SK-N-MC (cell line): ENCODE measurements at regions not wholly inside any gene's neighbourhood (a gene's known extent, or its start where the extent isn't known, plus 50 kb on each side); places are given as distances from the start of the nearest gene placed in this dataset.

Experiments
- DNase-seq: peaks from one replicate; pipeline ENCODE4 v3.0.0-alpha.2; 2011; ENCODE audit warnings: low read depth, low spot score
- H3K27ac ChIP-seq: fragments of 200-600 bp; sonication (generic); 2 replicates; pipeline ENCODE4 v1.5.1; 2016; ENCODE audit warnings: mixed run types
- H3K36me3 ChIP-seq: fragments of 200-600 bp; sonication (generic); 2 replicates; pipeline ENCODE4 v1.6.1; 2017; ENCODE audit warnings: antibody characterized with exemption, low read length, mixed read lengths; ENCODE audit not compliant: insufficient read depth
- H3K4me3 ChIP-seq: fragments of 200-600 bp; sonication (generic); 2 replicates; pipeline ENCODE4 v1.5.1; 2016
- H3K9ac ChIP-seq: fragments of 200-600 bp; sonication (generic); 2 replicates; pipeline ENCODE4 v1.8.0; 2017; ENCODE audit warnings: mixed run types, mixed read lengths; ENCODE audit not compliant: insufficient read length
- H3K9me3 ChIP-seq: fragments of 200-600 bp; sonication (generic); 2 replicates; pipeline ENCODE4 v1.6.1; 2017; ENCODE audit warnings: low read depth, mild to moderate bottlenecking, antibody characterized with exemption, low read length, moderate library complexity, mixed read lengths
- EZH2 ChIP-seq: fragments of 200-600 bp; sonication (generic); IDR thresholded peaks from one replicate; pipeline ENCODE4 v1.6.1; 2017; ENCODE audit warnings: antibody characterized with exemption
- FOXP2 ChIP-seq: optimal IDR thresholded peaks from 2 replicates; pipeline ENCODE3; 2011; ENCODE audit warnings: mild to moderate bottlenecking, moderate library complexity; ENCODE audit not compliant: insufficient read depth; ENCODE audit errors: extremely low read length, control extremely low read depth
- POLR2AphosphoS5 ChIP-seq: IDR thresholded peaks from 2 replicates; pipeline ENCODE4 v1.6.1; 2012; ENCODE audit warnings: mild to moderate bottlenecking, low read depth, low read length, borderline replicate concordance

- Histone ChIP-seq H3K9ac (no peak overlapping the region), H3K27ac (no peak overlapping the region), H3K4me3 (no peak overlapping the region), H3K9me3 (no peaks in the 10 kb centered on the region), H3K36me3 (no peaks in the 10 kb centered on the region)
- DNase-seq: no peak
- TF ChIP-seq POLR2AphosphoS5 (no peak), FOXP2 (no peak), EZH2 (no peak)
Measured at GRCh38 chrX:36436361-36436760, 516.8 kb downstream of the CFAP47 start.

- H3K27ac ChIP-seq: no peak overlapping the region
- TF ChIP-seq EZH2 (no peak), FOXP2 (no peak)
- no peak overlapping the region for H3K9ac ChIP-seq
- H3K4me3 ChIP-seq: no peak overlapping the region
- H3K36me3 ChIP-seq: no peaks in the 10 kb centered on the region
- no peak for DNase-seq
- H3K9me3 ChIP-seq: no peaks in the 10 kb centered on the region
Measured at GRCh38 chrX:36443007-36443406, 523.5 kb downstream of the CFAP47 start.

GRCh38 chrX:36445566-36445965, 526.0 kb downstream of the CFAP47 start:
- TF ChIP-seq EZH2: no peak
- no peak for TF ChIP-seq POLR2AphosphoS5
- TF ChIP-seq FOXP2: no peak
- peak overlapping the region; percentile 32 for H3K9ac ChIP-seq
- peak overlapping the region; percentile 86 for H3K27ac ChIP-seq
- DNase-seq: no peak
- H3K36me3 ChIP-seq: no peaks in the 10 kb centered on the region
- no peak overlapping the region for H3K4me3 ChIP-seq
- H3K9me3 ChIP-seq: no peaks in the 10 kb centered on the region

- peak; percentile 61; the same call in 1 of the 2 replicates for TF ChIP-seq POLR2AphosphoS5
- TF ChIP-seq FOXP2: no peak
- no peaks in the 10 kb centered on the region for H3K36me3 ChIP-seq
- H3K9me3 ChIP-seq: no peaks in the 10 kb centered on the region
- H3K4me3 ChIP-seq: no peak overlapping the region
- DNase-seq: peak; percentile 75
- H3K27ac ChIP-seq: peak overlapping the region; percentile 91
- no peak overlapping the region for H3K9ac ChIP-seq
Measured at GRCh38 chrX:36462142-36462541, 542.6 kb downstream of the CFAP47 start.

- TF ChIP-seq POLR2AphosphoS5 (peak; percentile 27; the same call in 1 of the 2 replicates), FOXP2 (no peak)
- DNase-seq: peak; percentile 81
- no peaks in the 10 kb centered on the region for H3K9me3 ChIP-seq
- H3K36me3 ChIP-seq: no peaks in the 10 kb centered on the region; the same call in 1 of the 2 replicates
- peak overlapping the region; percentile 97 for H3K27ac ChIP-seq
- H3K9ac ChIP-seq: peak overlapping the region; percentile 64
- peak overlapping the region; percentile 40; the same call in 1 of the 2 replicates for H3K4me3 ChIP-seq
Measured at GRCh38 chrX:36480441-36480990, 527.6 kb upstream of the FAM47C start.

- DNase-seq: no peak
- Histone ChIP-seq H3K9ac (no peak overlapping the region), H3K36me3 (no peaks in the 10 kb centered on the region), H3K27ac (no peak overlapping the region), H3K4me3 (no peak overlapping the region), H3K9me3 (no peaks in the 10 kb centered on the region)
- TF ChIP-seq POLR2AphosphoS5 (no peak), EZH2 (no peak), FOXP2 (no peak)
Measured at GRCh38 chrX:36501169-36501702, 506.9 kb upstream of the FAM47C start.

GRCh38 chrX:36504625-36505024, 503.5 kb upstream of the FAM47C start:
- no peak for TF ChIP-seq EZH2
- no peak for TF ChIP-seq FOXP2
- TF ChIP-seq POLR2AphosphoS5: no peak
- 0 out of 2 replicates have a peak overlapping the region, but pooled peaks have one; percentile 20 for H3K4me3 ChIP-seq

GRCh38 chrX:36508042-36508441, 500.1 kb upstream of the FAM47C start:
- Histone ChIP-seq H3K9me3 (no peaks in the 10 kb centered on the region), H3K9ac (no peak overlapping the region), H3K27ac (no peak overlapping the region), H3K36me3 (no peaks in the 10 kb centered on the region), H3K4me3 (no peak overlapping the region)
- no peak for DNase-seq
- no peak for TF ChIP-seq POLR2AphosphoS5
- TF ChIP-seq FOXP2: no peak
- TF ChIP-seq EZH2: no peak

More at GRCh38 chrX:36504625-36505024, 503.5 kb upstream of the FAM47C start:
- H3K27ac ChIP-seq: peak overlapping the region; percentile 73
- no peak overlapping the region for H3K9ac ChIP-seq
- no peaks in the 10 kb centered on the region for H3K36me3 ChIP-seq
- DNase-seq: peak; percentile 56
- no peaks in the 10 kb centered on the region for H3K9me3 ChIP-seq

GRCh38 chrX:36510736-36511135, 497.4 kb upstream of the FAM47C start:
- H3K27ac ChIP-seq: no peak overlapping the region
- H3K9me3 ChIP-seq: peaks cover 3% of the 10 kb centered on the region; the same call in 1 of the 2 replicates
- no peak overlapping the region for H3K4me3 ChIP-seq
- H3K9ac ChIP-seq: no peak overlapping the region
- TF ChIP-seq POLR2AphosphoS5 (no peak), FOXP2 (no peak), EZH2 (no peak)
- H3K36me3 ChIP-seq: no peaks in the 10 kb centered on the region
- DNase-seq: no peak
